ENCODE measurements at regions not wholly inside any gene's neighbourhood (a gene's known extent, or its start where the extent isn't known, plus 50 kb on each side); places are given as distances from the start of the nearest gene placed in this dataset.
A peak's percentile ranks its signal among the peaks of the same experiment; 100 is the strongest.

DNA sequence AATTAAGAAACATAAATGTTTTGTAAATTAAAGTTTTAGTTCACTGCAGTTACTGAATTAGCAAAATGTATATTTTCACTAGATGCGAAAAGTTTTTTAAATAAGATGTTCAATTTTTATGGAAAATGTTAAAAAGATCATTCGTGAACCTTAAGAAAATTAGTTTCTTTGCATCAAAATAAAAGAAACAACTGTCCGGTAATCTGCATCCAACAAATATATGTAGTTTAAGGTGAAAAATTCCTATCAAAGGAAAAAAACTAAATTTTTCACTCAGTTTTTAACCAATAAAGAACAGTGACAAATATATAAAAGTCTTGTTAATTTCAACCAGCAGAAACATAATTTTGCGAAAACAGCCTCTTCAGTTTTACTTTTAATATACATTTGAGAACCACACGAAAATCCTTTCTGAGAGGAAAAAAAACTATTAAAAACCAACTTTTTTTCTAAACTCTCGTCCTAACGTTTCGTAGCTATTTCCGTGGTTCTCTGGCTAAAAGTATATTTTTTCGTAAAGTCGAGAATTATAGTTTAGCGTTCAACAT is 64.5 kb downstream of the KCNRG start:
- Histone ChIP-seq H3K9ac (peak overlapping the region; percentile 86), H3K4me1 (ENCODE audit: insufficient read depth) (peaks cover 44% of the 10 kb centered on the region), H3K4me3 (peak overlapping the region; percentile 78), H3K27ac (peak overlapping the region; percentile 81), H3K9me2 (ENCODE audit: insufficient read depth) (no peaks in the 10 kb centered on the region), H3K79me2 (ENCODE audit: insufficient read depth) (peaks cover 89% of the 10 kb centered on the region), H2AFZ (peak overlapping the region; percentile 80), H3K27me3 (replicated peaks; ENCODE audit: insufficient read depth) (no peaks in the 10 kb centered on the region), H4K20me1 (ENCODE audit: insufficient read depth) (no peaks in the 10 kb centered on the region), H3K36me3 (ENCODE audit: low read depth) (no peaks in the 10 kb centered on the region), H3F3A (ENCODE audit: insufficient read depth) (peaks cover 17% of the 10 kb centered on the region), H3K9me3 (ENCODE audit: low read depth) (no peaks in the 10 kb centered on the region), H3K4me2 (ENCODE audit: unreplicated experiment) (peak overlapping the region; percentile 83)
- in situ Hi-C loops (cut with MboI), result loop anchor here (10.0 to 25.0 kb wide), 2 partner anchors 458 to 725 kb away; no protein-coding TSS in a partner anchor
- TF ChIP-seq EZH2 (IDR thresholded peaks at IDR 0.05; ENCODE audit: insufficient read depth, poor library complexity, severe bottlenecking) (no peak), EZH2phosphoT487 (IDR thresholded peaks at IDR 0.05; ENCODE audit: insufficient read depth, low read depth) (no peak)
- 72 to 73% methylated on average over 12 of the region's 12 CpGs for WGBS, 2 experiments (ENCODE audit: low coverage in 1 of 2, low lambda C conversion rate in 2 of 2, missing lambda C conversion rate in 2 of 2)
- no peak for DNase-seq

DNA sequence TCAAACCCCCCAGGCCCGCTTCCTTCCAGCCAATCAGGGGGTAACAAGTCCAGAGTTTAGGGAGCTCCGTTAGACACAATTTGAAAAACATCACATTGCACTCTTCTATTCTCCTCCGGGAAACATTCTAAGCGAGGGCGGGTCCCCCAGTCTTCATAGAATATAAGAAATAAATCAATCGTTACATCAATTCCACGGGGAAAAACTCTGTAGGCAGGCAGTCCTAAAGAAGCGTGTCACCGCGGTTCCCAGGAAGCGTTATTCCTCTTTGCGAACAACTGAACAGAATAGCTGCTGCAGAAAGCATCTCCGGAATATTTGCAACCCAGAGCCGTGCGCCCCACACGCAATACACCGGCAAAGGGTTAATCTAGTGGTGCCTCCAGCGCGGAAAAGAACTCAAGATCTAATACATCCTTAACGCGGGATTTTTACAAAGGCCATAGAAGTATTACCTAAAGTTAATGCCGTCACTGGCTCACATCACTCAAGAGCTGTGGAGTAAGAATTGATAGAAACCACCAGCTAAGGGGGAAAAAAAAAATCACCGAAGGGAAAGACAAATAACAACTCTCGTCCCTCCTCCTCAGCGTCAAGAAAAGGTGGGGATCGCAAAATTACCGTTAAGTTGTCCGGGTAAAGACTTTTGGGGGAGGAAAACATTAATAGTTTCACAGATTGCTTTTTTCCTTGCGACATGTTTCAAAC is 65.1 kb downstream of the KCNRG start:
- Histone ChIP-seq H3K4me2 (ENCODE audit: unreplicated experiment) (peak overlapping the region; percentile 83), H3F3A (ENCODE audit: insufficient read depth) (peaks cover 17% of the 10 kb centered on the region), H3K27ac (peak overlapping the region; percentile 81), H4K20me1 (ENCODE audit: insufficient read depth) (no peaks in the 10 kb centered on the region), H3K27me3 (replicated peaks; ENCODE audit: insufficient read depth) (no peaks in the 10 kb centered on the region), H3K79me2 (ENCODE audit: insufficient read depth) (peaks cover 88% of the 10 kb centered on the region), H3K36me3 (ENCODE audit: low read depth) (no peaks in the 10 kb centered on the region), H3K4me3 (peak overlapping the region; percentile 78), H3K9me3 (ENCODE audit: low read depth) (no peaks in the 10 kb centered on the region), H3K9me2 (ENCODE audit: insufficient read depth) (no peaks in the 10 kb centered on the region), H3K9ac (peak overlapping the region; percentile 86), H3K4me1 (ENCODE audit: insufficient read depth) (peaks cover 43% of the 10 kb centered on the region), H2AFZ (peak overlapping the region; percentile 80)
- WGBS, 2 experiments (ENCODE audit: low coverage in 1 of 2, low lambda C conversion rate in 2 of 2, missing lambda C conversion rate in 2 of 2), result 33 to 34% methylated on average over 29 of the region's 29 CpGs
- DNase-seq, result peak; percentile 64
- in situ Hi-C loops (cut with MboI), result loop anchor here (10.0 to 25.0 kb wide), 2 partner anchors 457 to 724 kb away; no protein-coding TSS in a partner anchor
- TF ChIP-seq EZH2phosphoT487 (IDR thresholded peaks at IDR 0.05; ENCODE audit: insufficient read depth, low read depth) (no peak), EZH2 (IDR thresholded peaks at IDR 0.05; ENCODE audit: insufficient read depth, poor library complexity, severe bottlenecking) (no peak)

DNA sequence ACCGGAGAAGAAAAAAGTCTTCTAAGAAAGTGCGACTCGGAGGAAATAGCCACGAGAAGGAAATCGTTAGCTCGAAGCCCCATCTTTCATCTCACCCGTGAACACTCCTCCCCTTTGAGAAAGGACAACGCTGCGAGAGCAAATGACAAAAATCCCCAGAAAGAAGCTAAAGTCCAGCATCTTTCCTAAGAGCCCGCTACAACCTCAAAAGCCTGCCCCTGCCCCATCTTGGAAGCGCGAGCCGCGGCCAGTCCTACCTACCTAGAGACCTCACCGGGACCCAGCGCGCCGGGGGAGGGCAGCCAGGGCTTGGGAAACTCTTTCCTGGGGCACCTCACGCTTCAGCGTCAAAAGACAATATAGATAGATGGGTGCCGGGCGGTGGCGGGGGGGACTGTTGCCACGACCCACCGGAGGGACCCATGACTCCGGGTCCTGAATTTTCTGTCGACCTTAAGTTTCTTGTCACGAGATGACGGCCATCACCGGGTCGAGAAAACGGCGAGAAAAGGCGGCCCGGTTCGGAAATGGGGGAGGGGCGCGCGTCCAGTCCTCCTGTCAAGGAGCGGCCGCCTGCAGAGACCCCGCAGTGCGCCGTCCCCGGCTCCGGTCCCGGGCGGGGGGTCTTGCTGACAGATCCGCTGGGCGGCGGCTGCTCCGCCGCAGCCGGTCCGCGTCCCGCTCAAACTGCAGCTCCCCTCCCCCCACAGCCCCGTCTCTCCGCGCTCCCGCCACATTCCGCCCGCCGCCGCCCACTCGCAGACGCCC is 65.9 kb downstream of the KCNRG start:
- Histone ChIP-seq H3K4me2 (ENCODE audit: unreplicated experiment) (peak overlapping the region; percentile 83), H3K27ac (peak overlapping the region; percentile 81), H2AFZ (peak overlapping the region; percentile 80), H3K4me1 (ENCODE audit: insufficient read depth) (peaks cover 39% of the 10 kb centered on the region), H3K27me3 (replicated peaks; ENCODE audit: insufficient read depth) (no peaks in the 10 kb centered on the region), H4K20me1 (ENCODE audit: insufficient read depth) (no peaks in the 10 kb centered on the region), H3K36me3 (ENCODE audit: low read depth) (no peaks in the 10 kb centered on the region), H3K4me3 (peak overlapping the region; percentile 78), H3F3A (ENCODE audit: insufficient read depth) (peaks cover 17% of the 10 kb centered on the region), H3K79me2 (ENCODE audit: insufficient read depth) (peaks cover 83% of the 10 kb centered on the region), H3K9me3 (ENCODE audit: low read depth) (no peaks in the 10 kb centered on the region), H3K9me2 (ENCODE audit: insufficient read depth) (no peaks in the 10 kb centered on the region), H3K9ac (peak overlapping the region; percentile 86)
- 2 to 3% methylated on average over 41 to 67 of the region's 67 CpGs for WGBS, 2 experiments (ENCODE audit: low coverage in 1 of 2, low lambda C conversion rate in 2 of 2, missing lambda C conversion rate in 2 of 2)
- DNase-seq, result peak; percentile 70
- TF ChIP-seq EZH2phosphoT487 (IDR thresholded peaks at IDR 0.05; ENCODE audit: insufficient read depth, low read depth) (no peak), EZH2 (IDR thresholded peaks at IDR 0.05; ENCODE audit: insufficient read depth, poor library complexity, severe bottlenecking) (no peak)
- in situ Hi-C loops (cut with MboI), result loop anchor here (10.0 to 25.0 kb wide), 2 partner anchors 456 to 724 kb away; no protein-coding TSS in a partner anchor

DNA sequence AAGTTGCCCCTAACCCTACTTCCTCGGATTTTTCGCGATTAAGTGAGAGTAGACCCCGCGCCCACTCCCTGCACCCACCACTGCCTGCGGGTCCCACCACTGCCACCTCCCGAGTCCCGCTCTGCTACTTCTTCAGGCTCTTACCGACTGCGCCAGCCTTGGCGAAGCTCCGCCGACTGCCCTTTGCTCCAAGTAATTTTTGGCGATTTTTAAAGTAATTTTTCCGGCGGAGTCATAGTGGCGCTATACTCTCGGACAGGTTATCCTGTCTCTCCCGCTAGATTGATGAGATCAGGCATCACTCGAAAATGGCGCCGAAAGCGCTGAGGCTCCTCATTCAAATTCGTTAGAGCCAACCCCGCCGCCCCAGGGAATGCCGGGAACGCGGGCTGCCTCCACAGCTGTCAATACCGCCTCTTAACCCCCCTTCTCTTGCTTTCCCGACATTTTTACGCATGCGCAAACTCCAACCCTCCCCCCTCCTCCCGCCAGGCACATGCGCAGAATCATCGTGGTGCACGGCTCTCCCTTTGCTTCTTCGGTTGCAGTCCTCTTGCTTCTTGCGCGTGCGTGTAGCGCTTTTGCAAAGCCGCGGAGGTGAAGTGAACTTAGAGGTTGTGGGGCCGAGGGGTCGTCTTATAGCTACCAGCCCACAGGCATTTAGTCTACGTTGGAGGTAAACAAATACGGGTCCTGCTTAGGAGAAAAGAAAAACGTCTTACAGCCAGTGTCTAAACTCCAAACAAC is 66.6 kb downstream of the KCNRG start:
- peak; percentile 99 for DNase-seq
- Histone ChIP-seq H3K27me3 (replicated peaks; ENCODE audit: insufficient read depth) (no peaks in the 10 kb centered on the region), H4K20me1 (ENCODE audit: insufficient read depth) (no peaks in the 10 kb centered on the region), H3K27ac (peak overlapping the region; percentile 81), H3K4me2 (ENCODE audit: unreplicated experiment) (peak overlapping the region; percentile 93), H3K36me3 (ENCODE audit: low read depth) (no peaks in the 10 kb centered on the region), H3K79me2 (ENCODE audit: insufficient read depth) (peaks cover 82% of the 10 kb centered on the region), H3K9me3 (ENCODE audit: low read depth) (no peaks in the 10 kb centered on the region), H3K9me2 (ENCODE audit: insufficient read depth) (no peaks in the 10 kb centered on the region), H3F3A (ENCODE audit: insufficient read depth) (peaks cover 17% of the 10 kb centered on the region), H3K4me3 (peak overlapping the region; percentile 78), H3K4me1 (ENCODE audit: insufficient read depth) (peaks cover 32% of the 10 kb centered on the region), H3K9ac (peak overlapping the region; percentile 86), H2AFZ (peak overlapping the region; percentile 85)
- no peak for TF ChIP-seq EZH2 (IDR thresholded peaks at IDR 0.05; ENCODE audit: insufficient read depth, poor library complexity, severe bottlenecking)
- no peak for TF ChIP-seq EZH2phosphoT487 (IDR thresholded peaks at IDR 0.05; ENCODE audit: insufficient read depth, low read depth)
- 1 to 2% methylated on average over 47 to 49 of the region's 49 CpGs for WGBS, 2 experiments (ENCODE audit: low coverage in 1 of 2, low lambda C conversion rate in 2 of 2, missing lambda C conversion rate in 2 of 2)
- in situ Hi-C loops (cut with MboI), result loop anchor here (10.0 to 25.0 kb wide), 2 partner anchors 455 to 723 kb away; no protein-coding TSS in a partner anchor

All from GM23248 (cell line).